ENCODE measurements at regions not wholly inside any gene's neighbourhood (a gene's known extent, or its start where the extent isn't known, plus 50 kb on each side); places are given as distances from the start of the nearest gene placed in this dataset.
"Not testable (repeated sequence)": the region's sequence is repeated elsewhere in the genome, so short reads cannot be mapped to it uniquely, and the experiment has no call there.

DNA sequence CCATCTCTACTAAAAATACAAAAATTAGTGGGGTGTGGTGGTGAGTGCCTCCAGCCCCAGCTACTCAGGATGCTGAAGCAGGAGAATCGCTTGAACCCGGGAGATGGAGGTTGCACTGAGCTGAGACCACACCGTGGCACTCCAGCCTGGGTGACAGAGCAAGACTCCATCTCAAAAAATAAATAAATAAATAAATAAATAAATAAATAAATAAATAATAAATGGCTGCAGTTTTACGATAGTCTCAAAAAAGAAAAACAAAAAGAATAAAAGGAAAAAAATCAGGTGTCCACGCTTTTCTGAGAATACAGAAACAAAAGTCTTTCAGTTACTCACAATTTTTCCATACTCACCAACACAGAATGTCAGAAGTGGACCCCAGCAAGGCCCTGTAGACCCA is 138.4 kb downstream of the ATL2 start:
- TF ChIP-seq, protein P1, sequence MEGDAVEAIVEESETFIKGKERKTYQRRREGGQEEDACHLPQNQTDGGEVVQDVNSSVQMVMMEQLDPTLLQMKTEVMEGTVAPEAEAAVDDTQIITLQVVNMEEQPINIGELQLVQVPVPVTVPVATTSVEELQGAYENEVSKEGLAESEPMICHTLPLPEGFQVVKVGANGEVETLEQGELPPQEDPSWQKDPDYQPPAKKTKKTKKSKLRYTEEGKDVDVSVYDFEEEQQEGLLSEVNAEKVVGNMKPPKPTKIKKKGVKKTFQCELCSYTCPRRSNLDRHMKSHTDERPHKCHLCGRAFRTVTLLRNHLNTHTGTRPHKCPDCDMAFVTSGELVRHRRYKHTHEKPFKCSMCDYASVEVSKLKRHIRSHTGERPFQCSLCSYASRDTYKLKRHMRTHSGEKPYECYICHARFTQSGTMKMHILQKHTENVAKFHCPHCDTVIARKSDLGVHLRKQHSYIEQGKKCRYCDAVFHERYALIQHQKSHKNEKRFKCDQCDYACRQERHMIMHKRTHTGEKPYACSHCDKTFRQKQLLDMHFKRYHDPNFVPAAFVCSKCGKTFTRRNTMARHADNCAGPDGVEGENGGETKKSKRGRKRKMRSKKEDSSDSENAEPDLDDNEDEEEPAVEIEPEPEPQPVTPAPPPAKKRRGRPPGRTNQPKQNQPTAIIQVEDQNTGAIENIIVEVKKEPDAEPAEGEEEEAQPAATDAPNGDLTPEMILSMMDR (IDR thresholded peaks at IDR 0.05) = not testable (repeated sequence)
- not testable (repeated sequence) for TF ChIP-seq POLR2A, POLR2AphosphoS5 (IDR thresholded peaks at IDR 0.05)

Data from suprapubic skin (tissue), 4 donors.